ENCODE measurements at regions not wholly inside any gene's neighbourhood (a gene's known extent, or its start where the extent isn't known, plus 50 kb on each side); places are given as distances from the start of the nearest gene placed in this dataset.

GRCh38 chr6:168983925-168984324, 269.7 kb downstream of the THBS2 start:
- Histone ChIP-seq H3K36me3 (ENCODE audit: insufficient read depth, insufficient read length, low read length) (no peaks in the 10 kb centered on the region), H3K27me3 (ENCODE audit: insufficient read depth, insufficient read length) (no peaks in the 10 kb centered on the region), H3K9me3 (ENCODE audit: insufficient read depth, low read length) (peaks cover 12% of the 10 kb centered on the region; the same call in 1 of the 2 replicates), H3K9ac (ENCODE audit: insufficient read length, low read depth) (no peak overlapping the region), H3K4me3 (ENCODE audit: insufficient read length, low read depth) (no peak overlapping the region), H3K4me1 (ENCODE audit: insufficient read depth, insufficient read length) (no peaks in the 10 kb centered on the region)
- TF ChIP-seq SUZ12 (IDR thresholded peaks at IDR 0.05; ENCODE audit: extremely low read depth, insufficient read depth, insufficient read length) (no peak), ZNF274 (IDR thresholded peaks at IDR 0.05; ENCODE audit: low read depth, low read length) (no peak), YY1 (IDR thresholded peaks at IDR 0.05; ENCODE audit: insufficient read depth, insufficient read length) (no peak)
- DNase-seq (ENCODE audit: low read depth, low spot score) = no peak

DNA sequence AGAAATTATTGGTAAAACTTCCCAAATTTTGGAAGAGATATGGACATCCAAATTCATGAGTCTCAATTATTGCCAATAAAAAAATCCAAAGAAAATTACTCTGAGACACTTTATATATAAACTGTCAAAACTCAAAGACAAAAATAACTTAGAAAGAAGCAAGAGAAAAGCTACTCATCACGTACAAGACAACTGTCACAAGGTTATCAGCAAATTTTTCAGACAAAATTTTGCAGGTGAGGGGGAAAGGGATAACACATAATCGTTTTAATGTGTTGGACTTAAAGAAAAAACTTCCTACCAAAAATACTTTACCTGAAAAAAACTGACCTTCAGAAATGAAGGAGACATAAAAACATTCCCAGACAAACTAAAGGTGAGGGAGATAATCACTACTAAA, 272.5 kb downstream of the THBS2 start:
- no peak for DNase-seq (ENCODE audit: low read depth, low spot score)
- no peaks in the 10 kb centered on the region for H3K27me3 ChIP-seq (ENCODE audit: insufficient read depth, insufficient read length)
- H3K9ac ChIP-seq (ENCODE audit: insufficient read length, low read depth) = no peak overlapping the region
- H3K4me3 ChIP-seq (ENCODE audit: insufficient read length, low read depth) = no peak overlapping the region
- H3K9me3 ChIP-seq (ENCODE audit: insufficient read depth, low read length) = peaks cover 12% of the 10 kb centered on the region; the same call in 1 of the 2 replicates
- TF ChIP-seq SUZ12 (IDR thresholded peaks at IDR 0.05; ENCODE audit: extremely low read depth, insufficient read depth, insufficient read length) = no peak
- no peak for TF ChIP-seq YY1 (IDR thresholded peaks at IDR 0.05; ENCODE audit: insufficient read depth, insufficient read length)
- TF ChIP-seq ZNF274 (IDR thresholded peaks at IDR 0.05; ENCODE audit: low read depth, low read length) = no peak
- H3K4me1 ChIP-seq (ENCODE audit: insufficient read depth, insufficient read length) = no peaks in the 10 kb centered on the region
- no peaks in the 10 kb centered on the region for H3K36me3 ChIP-seq (ENCODE audit: insufficient read depth, insufficient read length, low read length)

- Histone ChIP-seq H3K9ac (ENCODE audit: insufficient read length, low read depth) (no peak overlapping the region), H3K4me3 (ENCODE audit: insufficient read length, low read depth) (no peak overlapping the region), H3K27me3 (ENCODE audit: insufficient read depth, insufficient read length) (no peaks in the 10 kb centered on the region), H3K36me3 (ENCODE audit: insufficient read depth, insufficient read length, low read length) (no peaks in the 10 kb centered on the region), H3K9me3 (ENCODE audit: insufficient read depth, low read length) (peaks cover 12% of the 10 kb centered on the region; the same call in 1 of the 2 replicates), H3K4me1 (ENCODE audit: insufficient read depth, insufficient read length) (no peaks in the 10 kb centered on the region)
- DNase-seq (ENCODE audit: low read depth, low spot score) = peak; percentile 36
- TF ChIP-seq SUZ12 (IDR thresholded peaks at IDR 0.05; ENCODE audit: extremely low read depth, insufficient read depth, insufficient read length) = no peak
- no peak for TF ChIP-seq YY1 (IDR thresholded peaks at IDR 0.05; ENCODE audit: insufficient read depth, insufficient read length)
- no peak for TF ChIP-seq ZNF274 (IDR thresholded peaks at IDR 0.05; ENCODE audit: low read depth, low read length)
These were observed 274.4 kb downstream of the THBS2 start for GRCh38 chr6:168979254-168979653.

- no peak overlapping the region for H3K4me3 ChIP-seq (ENCODE audit: insufficient read length, low read depth)
- no peaks in the 10 kb centered on the region for H3K36me3 ChIP-seq (ENCODE audit: insufficient read depth, insufficient read length, low read length)
- H3K4me1 ChIP-seq (ENCODE audit: insufficient read depth, insufficient read length) = no peaks in the 10 kb centered on the region
- H3K27me3 ChIP-seq (ENCODE audit: insufficient read depth, insufficient read length) = no peaks in the 10 kb centered on the region
- TF ChIP-seq YY1 (IDR thresholded peaks at IDR 0.05; ENCODE audit: insufficient read depth, insufficient read length) = no peak
- TF ChIP-seq SUZ12 (IDR thresholded peaks at IDR 0.05; ENCODE audit: extremely low read depth, insufficient read depth, insufficient read length) = no peak
- no peaks in the 10 kb centered on the region for H3K9me3 ChIP-seq (ENCODE audit: insufficient read depth, low read length)
- H3K9ac ChIP-seq (ENCODE audit: insufficient read length, low read depth) = no peak overlapping the region
- no peak for DNase-seq (ENCODE audit: low read depth, low spot score)
These were observed 281.5 kb downstream of the THBS2 start for GRCh38 chr6:168972128-168972527.

GRCh38 chr6:168971549-168971948, 282.1 kb downstream of the THBS2 start:
- Histone ChIP-seq H3K4me3 (ENCODE audit: insufficient read length, low read depth) (no peak overlapping the region), H3K36me3 (ENCODE audit: insufficient read depth, insufficient read length, low read length) (no peaks in the 10 kb centered on the region), H3K9me3 (ENCODE audit: insufficient read depth, low read length) (no peaks in the 10 kb centered on the region), H3K27me3 (ENCODE audit: insufficient read depth, insufficient read length) (no peaks in the 10 kb centered on the region), H3K4me1 (ENCODE audit: insufficient read depth, insufficient read length) (no peaks in the 10 kb centered on the region), H3K9ac (ENCODE audit: insufficient read length, low read depth) (no peak overlapping the region)
- no peak for TF ChIP-seq YY1 (IDR thresholded peaks at IDR 0.05; ENCODE audit: insufficient read depth, insufficient read length)
- no peak for TF ChIP-seq SUZ12 (IDR thresholded peaks at IDR 0.05; ENCODE audit: extremely low read depth, insufficient read depth, insufficient read length)
- no peak for TF ChIP-seq ZNF274 (IDR thresholded peaks at IDR 0.05; ENCODE audit: low read depth, low read length)
- DNase-seq (ENCODE audit: low read depth, low spot score) = no peak

DNA sequence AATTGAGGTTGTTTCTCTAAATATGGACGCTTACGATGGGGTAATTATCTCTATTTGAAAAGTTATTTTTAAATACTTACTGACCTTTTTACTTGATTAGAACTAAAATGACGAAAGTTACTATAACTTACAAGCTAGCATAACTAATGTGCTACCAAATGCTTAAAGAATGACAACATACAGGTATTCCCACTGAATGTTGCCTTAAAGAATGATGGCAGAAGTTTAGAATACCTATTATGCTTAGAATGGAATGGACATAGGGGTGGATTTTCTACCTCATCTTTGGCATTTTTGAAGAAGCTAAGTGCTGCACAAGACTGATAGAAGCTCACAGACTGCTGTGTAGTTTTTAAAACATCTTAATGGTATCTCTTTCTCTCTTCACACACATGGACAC, 284.8 kb downstream of the THBS2 start:
- Histone ChIP-seq H3K36me3 (ENCODE audit: insufficient read depth, insufficient read length, low read length) (no peaks in the 10 kb centered on the region), H3K4me1 (ENCODE audit: insufficient read depth, insufficient read length) (no peaks in the 10 kb centered on the region), H3K27me3 (ENCODE audit: insufficient read depth, insufficient read length) (no peaks in the 10 kb centered on the region), H3K4me3 (ENCODE audit: insufficient read length, low read depth) (no peak overlapping the region), H3K9ac (ENCODE audit: insufficient read length, low read depth) (no peak overlapping the region), H3K9me3 (ENCODE audit: insufficient read depth, low read length) (no peaks in the 10 kb centered on the region)
- DNase-seq (ENCODE audit: low read depth, low spot score) = no peak
- no peak for TF ChIP-seq ZNF274 (IDR thresholded peaks at IDR 0.05; ENCODE audit: low read depth, low read length)
- no peak for TF ChIP-seq YY1 (IDR thresholded peaks at IDR 0.05; ENCODE audit: insufficient read depth, insufficient read length)
- TF ChIP-seq SUZ12 (IDR thresholded peaks at IDR 0.05; ENCODE audit: extremely low read depth, insufficient read depth, insufficient read length) = no peak

DNA sequence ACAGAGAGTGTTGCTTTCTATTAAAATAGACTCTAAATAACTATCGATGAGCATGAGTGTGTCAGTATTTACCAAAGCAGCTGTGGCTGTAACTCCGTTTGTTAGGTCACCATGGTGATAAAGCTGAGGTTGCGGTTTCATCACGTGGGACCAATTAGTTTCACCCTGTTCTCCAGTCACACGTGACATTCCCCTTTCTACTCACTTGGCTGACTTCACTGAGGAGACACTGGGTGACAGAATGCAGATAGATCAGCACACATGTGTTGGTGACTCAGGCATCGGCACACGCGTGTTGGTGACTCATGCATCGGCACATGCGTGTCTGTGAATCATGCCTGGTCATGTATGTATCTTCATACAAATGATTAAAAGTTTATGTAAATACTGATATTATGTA, 285.4 kb downstream of the THBS2 start:
- no peak overlapping the region for H3K9ac ChIP-seq (ENCODE audit: insufficient read length, low read depth)
- no peaks in the 10 kb centered on the region for H3K36me3 ChIP-seq (ENCODE audit: insufficient read depth, insufficient read length, low read length)
- H3K4me1 ChIP-seq (ENCODE audit: insufficient read depth, insufficient read length) = no peaks in the 10 kb centered on the region
- H3K4me3 ChIP-seq (ENCODE audit: insufficient read length, low read depth) = no peak overlapping the region
- H3K9me3 ChIP-seq (ENCODE audit: insufficient read depth, low read length) = no peaks in the 10 kb centered on the region
- no peak for TF ChIP-seq ZNF274 (IDR thresholded peaks at IDR 0.05; ENCODE audit: low read depth, low read length)
- TF ChIP-seq SUZ12 (IDR thresholded peaks at IDR 0.05; ENCODE audit: extremely low read depth, insufficient read depth, insufficient read length) = no peak
- TF ChIP-seq YY1 (IDR thresholded peaks at IDR 0.05; ENCODE audit: insufficient read depth, insufficient read length) = no peak
- no peaks in the 10 kb centered on the region for H3K27me3 ChIP-seq (ENCODE audit: insufficient read depth, insufficient read length)
- no peak for DNase-seq (ENCODE audit: low read depth, low spot score)
